T-helper 2 cell treated with Interferon-gamma antibody and Interleukin-4, amounts not matched to agents 100 ng/mL and 5 ng/mL, for 36 hours (primary cell): ENCODE measurements at regions not wholly inside any gene's neighbourhood (a gene's known extent, or its start where the extent isn't known, plus 50 kb on each side); places are given as distances from the start of the nearest gene placed in this dataset.
"Not testable (repeated sequence)": the region's sequence is repeated elsewhere in the genome, so short reads cannot be mapped to it uniquely, and the experiment has no call there.

ENCODE experiments used
- intact Hi-C: fragments of 100-400 bp; cut with micrococcal nuclease; formaldehyde crosslinking; loops from one replicate; pipeline ENCODE4 v1.15.1; 2023

DNA sequence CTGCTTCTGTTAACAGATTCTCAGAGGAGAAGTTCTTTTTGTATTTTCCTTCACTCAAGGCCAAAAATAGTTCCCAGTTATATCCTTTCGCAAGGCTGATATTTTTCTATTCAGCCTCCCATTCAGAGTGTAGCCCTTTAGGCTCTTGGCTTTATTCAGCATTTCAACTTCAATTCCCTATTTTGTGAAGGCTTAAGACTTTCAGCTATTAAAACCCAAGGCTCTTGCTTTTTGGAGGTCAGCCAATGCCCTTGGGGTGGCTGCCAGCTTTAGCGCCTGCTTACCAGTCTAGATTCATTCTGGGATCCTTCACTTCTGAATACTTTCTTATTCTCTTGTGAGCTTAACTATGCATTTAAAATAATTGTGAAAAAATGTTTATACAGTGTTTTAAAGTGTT is 57.3 kb upstream of the ADGRA3 start:
- intact Hi-C loops = no loop called here

DNA sequence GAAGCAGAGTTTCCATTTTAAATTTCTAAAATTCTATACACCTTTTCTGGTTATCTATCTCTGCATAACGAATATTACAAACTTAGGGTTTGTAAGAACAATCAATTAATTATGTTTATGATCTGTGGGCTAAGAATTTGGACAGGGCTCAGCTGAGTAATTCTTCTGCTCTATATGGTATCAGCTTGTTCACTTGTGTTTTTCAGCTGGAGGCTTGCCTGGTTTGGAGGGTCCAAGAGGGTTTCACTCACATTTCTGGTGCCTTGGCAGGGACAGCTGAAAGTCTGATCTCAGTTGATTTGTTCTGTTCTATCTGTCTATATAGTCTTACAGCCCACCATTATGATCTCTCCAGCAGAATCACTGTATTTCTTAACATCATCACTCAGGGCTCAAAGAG is 57.8 kb upstream of the ADGRA3 start:
- intact Hi-C loops = no loop called here

DNA sequence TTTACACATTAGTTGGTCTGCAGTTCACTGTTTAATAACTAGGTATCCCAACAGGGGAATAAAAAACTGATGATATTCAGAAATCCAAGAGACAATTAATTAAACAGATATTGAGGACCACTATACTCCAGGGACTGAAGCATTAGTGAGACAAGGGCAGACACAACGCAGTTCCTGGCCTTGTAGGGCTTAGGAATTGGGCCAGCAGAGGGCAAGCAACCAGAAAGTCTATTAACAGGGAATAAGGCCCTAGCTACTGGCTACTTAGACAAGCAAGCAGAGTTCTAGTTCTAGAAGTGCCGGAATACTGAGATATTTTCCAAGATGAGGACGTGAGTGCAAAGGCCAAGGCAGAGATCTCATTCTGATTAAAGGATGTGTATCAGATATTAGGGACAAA is 58.6 kb upstream of the ADGRA3 start:
- intact Hi-C loops = no loop called here

DNA sequence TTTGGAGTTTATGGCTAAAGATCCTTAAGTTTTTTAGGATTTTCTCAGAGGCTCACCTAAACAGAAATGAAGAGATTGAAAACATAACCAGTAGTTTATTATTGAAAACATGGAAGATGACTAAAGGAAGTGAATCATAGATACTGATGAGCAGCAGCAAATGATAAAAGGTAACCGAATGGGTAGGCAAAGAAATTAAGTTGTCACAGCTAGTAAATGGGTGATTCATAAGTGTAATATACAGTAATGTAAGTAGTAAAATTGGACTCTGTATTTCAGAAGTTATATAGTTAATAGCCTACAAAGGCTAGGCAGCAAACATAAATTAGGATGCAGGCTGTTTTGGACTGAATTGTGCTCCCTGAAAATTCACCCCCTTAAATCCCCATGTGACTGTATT is 59.0 kb upstream of the ADGRA3 start:
- intact Hi-C loops = no loop called here

DNA sequence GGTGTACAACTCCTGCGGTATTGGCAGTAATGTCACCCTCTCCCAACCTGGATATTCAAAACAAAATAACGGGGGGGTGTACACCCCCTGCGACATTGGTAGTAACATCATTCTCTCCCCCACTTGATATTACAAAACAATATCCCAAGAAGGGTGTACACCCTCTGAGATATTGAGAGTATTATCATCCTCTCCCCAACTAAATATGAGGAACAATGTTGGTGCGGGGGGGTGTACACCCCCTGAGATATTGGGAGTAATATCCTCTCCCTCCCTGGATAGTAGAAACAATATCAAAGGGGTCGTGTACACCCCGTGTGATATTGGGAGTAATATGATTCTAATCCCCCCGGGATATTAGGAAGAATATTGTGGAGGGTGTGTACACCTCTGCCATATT is 71.4 kb upstream of the ADGRA3 start:
- intact Hi-C loops = no loop called here

DNA sequence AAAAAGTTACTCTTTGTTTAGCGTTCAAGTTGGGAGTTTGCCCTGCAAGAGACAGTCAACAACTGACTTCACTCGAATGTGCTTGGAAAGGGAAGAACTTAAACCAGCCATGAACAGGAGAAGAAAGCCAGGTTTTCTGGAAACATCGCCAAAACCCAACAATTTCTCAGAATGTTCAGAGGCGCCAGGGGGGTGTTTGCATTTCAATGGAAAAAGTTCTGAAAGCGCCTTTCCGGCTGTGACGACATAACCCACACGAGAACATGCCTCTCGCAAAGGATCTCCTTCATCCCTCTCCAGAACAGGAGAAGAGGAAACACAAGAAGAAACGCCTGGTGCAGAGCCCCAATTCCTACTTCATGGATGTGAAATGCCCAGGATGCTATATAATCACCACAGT is 78.1 kb upstream of the ADGRA3 start:
- intact Hi-C loops = no loop called here

DNA sequence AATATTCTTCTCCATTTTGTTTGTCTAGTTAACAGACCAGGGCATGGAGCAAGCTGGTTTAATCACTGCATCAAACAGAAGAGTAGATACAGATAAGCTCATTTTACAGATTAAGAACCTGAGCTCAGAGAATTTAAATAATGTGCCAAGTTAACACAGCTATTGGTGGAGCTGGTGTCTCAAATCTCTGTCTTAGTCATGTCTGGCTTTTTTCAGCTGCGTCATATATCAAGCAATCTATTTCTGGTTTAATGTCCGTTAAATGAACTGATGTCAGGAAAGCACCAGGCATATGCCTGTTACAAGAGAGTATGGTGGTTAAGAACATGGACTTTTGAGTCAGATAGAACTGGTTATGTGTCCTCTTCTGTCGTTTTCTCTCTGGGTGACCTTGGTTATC is 79.8 kb upstream of the ADGRA3 start:
- intact Hi-C loops = no loop called here

DNA sequence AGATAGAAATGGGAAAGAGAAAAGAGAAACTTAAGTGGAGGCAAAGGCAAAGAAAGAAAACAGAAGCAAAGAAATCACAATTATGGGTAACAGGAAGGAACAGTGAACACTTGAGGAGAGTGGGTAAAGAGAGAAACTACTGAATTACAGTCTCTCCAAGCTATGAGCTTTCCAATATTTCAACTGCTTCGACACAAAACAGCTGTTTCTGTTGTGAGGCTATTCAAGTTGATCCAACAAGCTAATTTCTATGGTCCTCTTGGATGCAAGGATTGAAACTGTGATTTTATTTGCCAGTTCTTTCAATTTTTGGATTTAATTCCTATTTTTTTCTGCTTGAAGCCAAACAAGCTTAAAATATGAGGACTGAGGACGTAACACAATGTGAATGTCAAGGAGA is 80.5 kb upstream of the ADGRA3 start:
- intact Hi-C loops = no loop called here

DNA sequence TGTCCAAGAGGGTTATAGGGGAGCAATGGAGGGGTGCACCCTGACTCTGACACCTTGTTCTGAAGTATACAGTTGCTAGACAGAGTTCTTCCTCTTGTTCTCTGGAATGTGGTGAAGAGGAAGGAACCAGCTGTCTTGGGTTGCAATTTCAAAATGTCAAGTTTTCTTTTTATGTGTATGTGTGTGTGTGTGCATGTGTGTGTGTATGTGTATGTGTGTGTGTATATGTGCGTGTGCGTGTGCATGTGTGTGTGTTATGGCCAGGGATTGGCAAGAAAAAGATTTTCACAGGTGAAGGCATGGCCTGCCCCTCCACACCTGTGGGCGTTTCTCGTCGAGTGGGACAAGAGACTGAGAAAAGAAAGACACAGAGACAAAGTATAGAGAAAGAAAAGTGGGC is 81.6 kb upstream of the ADGRA3 start:
- intact Hi-C loops = no loop called here

DNA sequence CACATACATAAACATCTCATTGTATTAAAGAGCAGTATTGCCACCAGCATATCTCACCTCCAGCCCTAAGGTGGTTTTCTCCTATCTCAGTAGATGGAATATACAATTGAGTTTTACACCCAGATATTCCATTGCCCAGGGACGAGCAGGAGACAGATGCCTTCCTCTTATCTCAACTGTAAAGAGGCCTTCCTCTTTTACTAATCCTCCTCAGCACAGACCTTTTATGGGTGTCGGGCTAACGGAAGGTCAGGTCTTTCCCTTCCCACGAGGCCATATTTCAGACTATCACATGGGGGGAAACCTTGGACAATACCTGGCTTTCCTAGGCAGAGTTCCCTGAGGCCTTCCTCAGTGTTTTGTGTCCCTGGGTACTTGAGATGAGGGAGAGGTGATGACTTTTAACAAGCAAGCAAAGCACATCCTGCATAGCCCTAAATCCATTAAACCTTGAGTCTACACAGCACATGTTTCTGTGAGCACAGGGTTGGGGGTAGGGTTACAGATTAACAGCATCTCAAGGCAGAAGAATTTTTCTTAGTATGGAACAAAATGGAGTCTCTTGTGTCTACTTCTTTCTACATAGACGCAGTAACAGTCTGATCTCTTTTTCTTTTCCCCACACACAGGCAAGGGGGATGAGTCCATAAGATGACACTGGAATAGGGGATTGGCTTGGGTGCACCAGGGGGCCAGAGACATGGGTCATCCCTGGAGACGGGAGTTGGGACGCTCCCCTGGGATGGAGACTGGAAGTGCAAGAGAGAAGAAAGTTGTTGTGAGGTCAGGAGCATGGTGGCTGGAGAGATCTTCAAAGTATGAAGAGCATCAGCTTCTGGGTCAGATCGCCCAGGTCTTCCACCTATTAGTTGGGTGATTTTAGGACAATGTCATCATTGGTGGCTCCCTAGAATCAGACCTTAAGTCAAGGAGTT is 82.5 kb upstream of the ADGRA3 start:
- intact Hi-C loops = not testable (repeated sequence)

- intact Hi-C loops = not testable (repeated sequence)
Observed at GRCh38 chr4:22599228-22599928, 83.5 kb upstream of the ADGRA3 start.

DNA sequence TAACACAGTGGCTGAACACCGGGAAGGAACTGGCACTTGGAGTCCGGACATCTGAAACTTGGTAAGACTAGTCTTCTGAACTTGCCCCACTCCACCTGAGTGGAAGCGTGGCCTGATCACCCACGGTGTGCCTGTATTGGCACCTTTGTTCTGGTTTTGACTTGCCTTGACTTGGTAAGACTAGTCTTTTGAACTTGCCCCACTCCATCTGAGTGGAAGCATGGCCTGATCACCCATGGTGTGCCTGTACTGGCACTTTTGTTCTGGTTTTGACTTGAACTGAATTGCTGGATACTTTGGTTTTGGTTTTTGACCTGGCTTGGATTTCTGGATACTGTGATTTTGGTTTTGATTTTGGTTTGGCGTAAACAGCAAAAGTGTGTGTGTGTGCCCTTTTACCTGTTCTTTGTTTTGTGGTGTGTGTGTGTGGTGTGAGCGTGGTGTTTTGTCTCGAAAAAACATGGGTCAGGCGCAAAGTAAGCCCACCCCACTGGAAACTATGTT is 84.1 kb upstream of the ADGRA3 start:
- intact Hi-C loops = loop anchor here (10.0 kb wide), 1 partner anchor 365 kb away; no protein-coding TSS in a partner anchor

GRCh38 chr4:22601638-22602037 is 85.8 kb upstream of the ADGRA3 start:
- intact Hi-C loops = loop anchor here (10.0 kb wide), 1 partner anchor 367 kb away; no protein-coding TSS in a partner anchor

DNA sequence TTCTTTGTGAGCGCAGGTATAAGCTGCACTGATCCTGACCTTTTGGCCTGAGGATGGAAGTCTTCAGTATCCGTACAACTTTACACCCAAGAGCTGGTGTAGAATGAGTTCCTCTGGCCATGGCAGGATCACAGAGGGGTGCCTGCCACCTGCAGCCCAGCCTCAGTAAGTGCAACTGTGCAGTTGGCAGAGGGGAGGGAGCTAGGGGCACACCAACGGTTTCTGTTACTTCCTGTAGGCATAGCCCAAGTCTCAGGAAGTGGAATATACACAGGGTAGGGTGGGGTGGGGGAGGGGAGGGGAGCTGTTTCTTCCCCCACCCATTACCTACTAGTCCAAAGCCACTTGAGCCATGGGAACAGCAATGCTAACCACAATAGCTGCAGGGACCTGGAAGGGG is 85.4 kb upstream of the GBA3 start:
- intact Hi-C loops = loop anchor here (1.0 to 10.0 kb wide), 5 partner anchors 61 to 373 kb away; partner anchors contain the start of gene ADGRA3

DNA sequence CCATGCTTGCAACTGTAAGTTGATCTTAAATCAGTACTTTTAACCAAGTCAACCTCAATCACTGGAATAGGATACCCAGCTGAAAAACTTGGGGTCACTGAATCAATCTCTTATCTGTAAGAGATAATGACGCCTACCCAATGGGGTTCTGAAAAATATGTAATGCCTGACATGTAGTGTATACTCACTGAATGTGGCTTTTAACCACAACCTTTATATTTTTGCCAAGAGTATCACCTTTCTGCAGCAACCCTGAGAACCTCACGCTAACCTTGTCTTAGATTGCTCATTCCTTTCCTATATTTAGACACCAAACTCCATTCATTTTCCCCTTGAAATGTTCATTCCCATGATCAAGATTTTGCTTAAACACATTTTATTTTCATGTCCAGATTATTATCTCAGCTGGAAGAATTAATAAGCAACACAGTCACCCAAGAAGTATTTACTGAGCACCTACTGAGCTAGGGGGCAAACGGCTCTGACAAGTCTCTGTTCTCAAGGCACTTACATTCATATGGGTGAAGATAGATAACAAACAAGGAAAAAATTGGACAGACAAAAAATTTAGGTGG is 82.7 kb upstream of the GBA3 start:
- intact Hi-C loops = loop anchor here (5.0 to 10.0 kb wide), 2 partner anchors 93 to 375 kb away; partner anchors contain the start of gene ADGRA3

GRCh38 chr4:22614114-22614513 is 78.6 kb upstream of the GBA3 start:
- intact Hi-C loops = no loop called here

DNA sequence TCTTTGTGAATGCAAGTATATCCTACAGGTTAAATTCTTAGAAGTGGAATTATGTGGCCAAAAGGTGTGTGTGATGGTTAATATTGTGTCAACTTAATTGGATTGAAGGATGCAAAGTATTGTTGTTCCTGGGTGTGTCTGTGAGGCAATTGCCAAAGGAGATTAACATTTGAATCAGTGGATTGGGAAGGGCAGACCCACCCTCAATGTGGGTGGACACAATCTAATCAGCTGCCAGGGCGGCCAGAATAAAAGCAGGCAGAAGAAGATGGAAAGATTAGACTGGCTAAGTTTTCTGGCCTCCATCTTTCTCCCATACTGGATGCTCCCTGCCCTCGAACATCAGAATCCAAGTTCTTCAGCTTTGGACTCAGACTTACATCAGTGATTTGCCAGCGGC is 76.2 kb upstream of the GBA3 start:
- intact Hi-C loops = no loop called here

DNA sequence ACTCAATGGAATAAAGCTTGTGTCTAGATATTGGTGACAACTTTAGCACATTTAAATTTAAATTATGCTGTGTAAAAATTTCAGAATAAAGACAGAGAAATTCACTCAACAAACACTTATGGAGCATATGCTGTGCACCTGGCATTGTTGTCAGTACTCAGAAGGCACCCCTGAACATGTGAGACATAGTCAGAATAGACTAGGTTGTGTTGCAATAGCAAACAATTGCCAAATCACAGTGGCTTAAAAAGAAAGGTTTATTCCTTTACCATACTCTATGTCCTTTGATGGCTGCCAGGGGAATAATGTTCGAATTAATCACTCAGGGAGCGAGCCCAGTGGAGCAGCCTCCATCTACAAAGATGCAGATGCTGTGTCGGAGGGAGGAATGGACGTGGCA is 72.6 kb upstream of the GBA3 start:
- intact Hi-C loops = not testable (repeated sequence)

DNA sequence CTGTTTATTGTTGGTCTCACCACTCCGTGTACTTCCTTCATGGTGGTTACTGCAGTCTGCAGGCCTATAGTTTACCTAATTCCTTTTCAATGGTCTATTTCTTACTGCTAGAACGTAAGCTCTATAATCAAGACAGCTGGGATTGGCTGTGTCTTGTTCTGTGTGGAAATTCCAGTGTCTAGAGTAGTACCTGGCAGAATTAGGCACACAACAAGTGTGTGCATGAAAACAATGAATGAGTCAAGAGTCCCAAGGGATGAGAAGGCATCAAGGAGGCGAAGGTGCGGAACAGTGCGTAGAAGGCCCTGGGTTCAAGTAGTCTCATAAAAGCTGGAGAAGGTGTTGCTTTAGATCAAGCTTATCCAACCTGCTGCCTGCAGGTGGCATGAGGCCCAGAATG is 70.8 kb upstream of the GBA3 start:
- intact Hi-C loops = not testable (repeated sequence)

- intact Hi-C loops = not testable (repeated sequence)
Observed at GRCh38 chr4:22624002-22624401, 68.7 kb upstream of the GBA3 start.

DNA sequence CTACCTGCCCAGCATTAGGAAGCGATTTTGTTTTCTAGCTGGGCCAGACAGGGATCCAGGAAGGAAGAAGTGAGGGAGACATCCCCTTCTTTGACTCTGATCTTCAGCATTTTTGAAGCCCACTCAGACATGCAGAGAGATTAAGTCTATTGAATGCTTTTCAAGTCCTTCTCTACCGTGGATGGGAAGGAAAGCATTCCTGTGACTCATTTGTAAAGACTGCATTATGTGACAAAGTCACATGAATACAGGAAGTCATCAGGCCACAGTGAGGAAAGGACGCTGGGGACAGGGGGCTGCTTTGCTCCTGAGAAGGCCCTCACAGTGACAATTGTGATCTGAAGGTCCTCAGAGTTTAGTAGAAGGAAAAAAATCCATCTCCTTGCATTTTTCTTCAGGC is 67.4 kb upstream of the GBA3 start:
- intact Hi-C loops = no loop called here

- intact Hi-C loops = not testable (repeated sequence)
Observed at GRCh38 chr4:22627851-22628250, 64.9 kb upstream of the GBA3 start.
